T-helper 2 cell treated with Interferon-gamma antibody and Interleukin-4, amounts not matched to agents 100 ng/mL and 5 ng/mL, for 36 hours (primary cell): ENCODE measurements at regions not wholly inside any gene's neighbourhood (a gene's known extent, or its start where the extent isn't known, plus 50 kb on each side); places are given as distances from the start of the nearest gene placed in this dataset.

ENCODE experiments used
- intact Hi-C: fragments of 100-400 bp; cut with micrococcal nuclease; formaldehyde crosslinking; loops from one replicate; pipeline ENCODE4 v1.15.1; 2023

- intact Hi-C loops = no loop called here
Measured at GRCh38 chr11:101401245-101401644, 182.6 kb downstream of the TRPC6 start.

- intact Hi-C loops = no loop called here
Measured at GRCh38 chr11:101397979-101398378, 185.8 kb downstream of the TRPC6 start.

GRCh38 chr11:101390539-101390938 lies 193.3 kb downstream of the TRPC6 start:
- intact Hi-C loops = no loop called here

- intact Hi-C loops = no loop called here
Measured at GRCh38 chr11:101369835-101370234, 214.0 kb downstream of the TRPC6 start.

GRCh38 chr11:101363706-101364275 lies 220.0 kb downstream of the TRPC6 start:
- intact Hi-C loops = no loop called here

GRCh38 chr11:101362643-101363042 lies 221.2 kb downstream of the TRPC6 start:
- intact Hi-C loops = no loop called here

DNA sequence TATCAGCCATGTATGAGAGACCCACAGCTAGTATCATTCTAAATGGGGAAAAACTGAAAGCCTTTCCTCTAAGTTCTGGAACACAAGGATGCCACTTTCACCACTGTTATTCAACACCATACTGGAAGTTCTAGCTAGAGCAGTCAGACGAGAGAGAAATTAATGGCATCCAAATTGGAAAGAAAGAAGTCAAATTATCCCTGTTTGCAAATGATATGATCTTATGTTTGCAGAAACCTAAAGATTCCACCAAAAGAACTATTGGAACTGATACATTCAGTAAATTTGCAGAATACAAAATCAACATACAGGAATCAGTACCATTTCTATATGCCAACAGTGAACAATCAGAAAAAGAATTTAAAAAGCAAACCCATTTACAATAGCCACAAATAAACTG lies 226.0 kb downstream of the TRPC6 start:
- intact Hi-C loops = no loop called here

- intact Hi-C loops = no loop called here
Measured at GRCh38 chr11:101354801-101355200, 225.2 kb upstream of the PGR start.

- intact Hi-C loops = no loop called here
Measured at GRCh38 chr11:101348786-101349185, 219.2 kb upstream of the PGR start.

DNA sequence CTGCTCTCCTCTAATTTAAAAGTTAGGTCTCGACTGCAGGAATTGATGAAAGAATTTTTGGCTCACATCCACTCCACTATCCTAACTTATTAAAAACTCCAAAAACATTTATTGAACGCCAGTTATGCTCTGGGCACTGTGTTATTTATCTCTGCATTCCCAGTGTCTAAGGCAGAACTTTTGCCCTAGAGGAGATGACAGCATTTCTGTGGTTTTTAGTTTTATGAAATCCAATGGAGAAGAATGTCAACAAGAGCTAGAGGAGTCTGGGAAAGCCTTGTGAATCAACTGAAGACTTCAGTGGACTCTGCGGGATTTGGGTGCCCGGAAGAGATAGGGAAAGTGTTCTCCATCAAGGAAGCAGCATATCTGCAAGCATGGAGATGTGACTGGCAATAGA lies 217.0 kb upstream of the PGR start:
- intact Hi-C loops = no loop called here

GRCh38 chr11:101345891-101346290 lies 216.3 kb upstream of the PGR start:
- intact Hi-C loops = no loop called here

DNA sequence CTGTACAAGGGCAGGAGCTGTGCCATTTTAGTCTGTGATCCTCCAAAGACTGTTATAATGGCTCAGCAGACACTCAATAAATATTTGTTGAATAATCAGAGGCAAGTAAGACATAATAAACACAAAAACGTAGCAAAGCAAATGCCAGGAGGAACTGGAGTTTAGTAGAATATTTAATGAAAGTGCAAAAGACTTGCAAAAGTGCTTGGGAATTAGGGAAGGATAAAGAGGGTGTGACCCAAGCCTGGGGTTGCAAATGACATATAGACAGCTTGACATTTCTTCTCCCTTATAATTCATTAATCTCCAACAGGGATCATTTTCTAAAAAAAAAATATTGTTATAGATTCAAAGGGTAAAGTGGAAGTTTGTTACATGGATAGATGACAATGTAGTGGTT lies 212.7 kb upstream of the PGR start:
- intact Hi-C loops = no loop called here

- intact Hi-C loops = no loop called here
Measured at GRCh38 chr11:101341578-101341977, 212.0 kb upstream of the PGR start.

DNA sequence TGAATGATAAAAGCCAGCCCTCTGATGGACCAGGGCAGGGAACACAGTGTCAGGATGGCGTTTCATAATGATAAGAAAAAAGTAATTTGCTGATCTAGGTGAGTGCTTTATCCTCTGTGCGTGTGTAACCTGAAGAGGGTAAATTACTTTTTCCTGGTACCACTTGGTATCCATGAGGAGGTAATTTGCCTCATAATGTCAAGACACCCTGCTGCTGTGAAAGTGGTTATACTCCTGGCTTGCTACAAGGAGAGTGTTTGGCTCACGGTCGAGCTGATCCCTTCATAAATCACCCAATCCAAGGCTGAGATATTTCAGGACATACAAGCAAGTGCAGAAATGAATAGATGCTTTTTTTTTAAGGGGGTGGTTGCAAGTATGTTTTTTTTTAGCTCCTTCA lies 207.2 kb upstream of the PGR start:
- intact Hi-C loops = no loop called here

GRCh38 chr11:101336155-101336554 lies 206.5 kb upstream of the PGR start:
- intact Hi-C loops = no loop called here

- intact Hi-C loops = no loop called here
Measured at GRCh38 chr11:101334581-101334980, 205.0 kb upstream of the PGR start.

DNA sequence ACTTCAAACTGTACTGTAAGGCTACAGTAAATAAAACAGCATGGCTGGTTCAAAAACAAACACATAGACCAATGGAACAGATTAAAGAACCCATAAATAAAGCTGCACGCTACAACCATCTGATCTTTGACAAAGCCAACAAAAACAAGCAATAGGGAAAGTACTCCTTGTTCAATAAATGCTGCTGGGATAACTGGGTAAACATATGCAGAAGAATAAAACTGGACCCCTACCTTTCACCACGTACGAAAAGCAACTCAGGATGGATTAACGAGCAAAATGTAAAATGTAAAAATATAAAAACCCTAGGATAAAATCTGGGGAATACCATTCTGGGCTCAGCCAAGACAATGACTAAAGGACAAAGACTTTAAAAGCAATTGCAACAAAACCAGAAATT lies 201.8 kb upstream of the PGR start:
- intact Hi-C loops = no loop called here

- intact Hi-C loops = loop anchor here (10.0 kb wide), 1 partner anchor 1837 kb away; no protein-coding TSS in a partner anchor
Measured at GRCh38 chr11:101327908-101328307, 198.3 kb upstream of the PGR start.

GRCh38 chr11:101326141-101326540 lies 196.5 kb upstream of the PGR start:
- intact Hi-C loops = loop anchor here (10.0 kb wide), 1 partner anchor 1839 kb away; no protein-coding TSS in a partner anchor

DNA sequence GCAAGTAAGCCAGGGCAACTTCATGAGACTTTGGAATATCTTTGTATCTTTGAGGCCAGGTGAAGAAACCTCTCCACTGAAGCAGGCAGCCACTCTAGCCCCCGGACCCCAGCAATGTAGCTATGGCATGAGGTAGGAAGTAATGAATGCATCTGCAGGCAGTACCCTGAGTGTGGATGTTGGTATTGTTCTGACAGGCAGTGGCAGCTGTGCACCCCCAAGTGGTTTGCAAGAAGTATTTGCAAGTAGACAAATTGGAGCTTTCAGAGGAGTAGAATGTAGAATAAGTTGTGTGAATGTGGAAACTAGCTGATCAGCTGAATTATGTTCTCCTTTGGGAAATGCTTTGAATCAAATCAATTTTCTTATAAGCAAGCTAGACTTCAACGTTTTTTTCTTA lies 194.4 kb upstream of the PGR start:
- intact Hi-C loops = loop anchor here (10.0 kb wide), 1 partner anchor 1841 kb away; no protein-coding TSS in a partner anchor

- intact Hi-C loops = loop anchor here (10.0 kb wide), 1 partner anchor 1844 kb away; no protein-coding TSS in a partner anchor
Measured at GRCh38 chr11:101321222-101321621, 191.6 kb upstream of the PGR start.

DNA sequence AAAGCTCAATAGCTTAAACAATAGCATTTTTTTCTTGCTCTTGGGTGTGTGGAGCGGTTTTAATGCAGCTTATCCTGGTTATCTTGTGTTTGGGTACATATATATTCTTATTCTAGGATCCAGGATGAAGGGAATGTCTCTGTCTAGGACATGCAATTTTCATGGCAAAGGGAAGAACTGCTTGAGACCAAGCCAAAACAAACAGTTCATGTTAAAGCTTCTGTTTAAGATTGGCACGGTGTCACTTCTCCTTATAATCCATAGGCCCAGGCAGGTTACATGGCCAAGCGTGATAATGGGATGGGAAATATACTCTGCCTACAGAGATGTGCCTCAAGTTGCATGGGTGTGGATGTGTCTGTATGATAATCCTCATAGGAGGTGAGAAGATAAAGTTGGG lies 177.1 kb upstream of the PGR start:
- intact Hi-C loops = no loop called here

- intact Hi-C loops = no loop called here
Measured at GRCh38 chr11:101305496-101305895, 175.9 kb upstream of the PGR start.

GRCh38 chr11:101299210-101299609 lies 169.6 kb upstream of the PGR start:
- intact Hi-C loops = no loop called here
